Jurkat, Clone E6-1 (cell line): ENCODE measurements at regions not wholly inside any gene's neighbourhood (a gene's known extent, or its start where the extent isn't known, plus 50 kb on each side); places are given as distances from the start of the nearest gene placed in this dataset.

ENCODE experiments used
- DNase-seq: peaks from one replicate; pipeline ENCODE4 v3.0.0-alpha.2; 2011; ENCODE audit warnings: low read depth, low spot score
- H3K4me3 ChIP-seq: 2 replicates; pipeline ENCODE4 v1.5.1; 2011; ENCODE audit warnings: mild to moderate bottlenecking, low read length, control low read depth, moderate library complexity

GRCh38 chr14:85296456-85297210 lies 233.3 kb upstream of the FLRT2 start:
- DNase-seq, result no peak

GRCh38 chr14:85300107-85300506 lies 229.8 kb upstream of the FLRT2 start:
- DNase-seq, result no peak
- H3K4me3 ChIP-seq, result no peak overlapping the region

More at GRCh38 chr14:85296456-85297210, 233.3 kb upstream of the FLRT2 start:
- H3K4me3 ChIP-seq, result no peak overlapping the region

GRCh38 chr14:85301506-85301905 lies 228.4 kb upstream of the FLRT2 start:
- DNase-seq, result no peak
- no peak overlapping the region for H3K4me3 ChIP-seq

- DNase-seq, result no peak
- H3K4me3 ChIP-seq, result no peak overlapping the region
Measured at GRCh38 chr14:85306024-85306423, 223.9 kb upstream of the FLRT2 start.

- DNase-seq, result no peak
- H3K4me3 ChIP-seq, result no peak overlapping the region
Measured at GRCh38 chr14:85308531-85309300, 221.2 kb upstream of the FLRT2 start.

- no peak for DNase-seq
Measured at GRCh38 chr14:85310491-85311272, 219.3 kb upstream of the FLRT2 start.

GRCh38 chr14:85313560-85314207 lies 216.3 kb upstream of the FLRT2 start:
- no peak for DNase-seq

More at GRCh38 chr14:85310491-85311272, 219.3 kb upstream of the FLRT2 start:
- no peak overlapping the region for H3K4me3 ChIP-seq

GRCh38 chr14:85315290-85315689 lies 214.7 kb upstream of the FLRT2 start:
- H3K4me3 ChIP-seq, result no peak overlapping the region
- no peak for DNase-seq

More at GRCh38 chr14:85313560-85314207, 216.3 kb upstream of the FLRT2 start:
- no peak overlapping the region for H3K4me3 ChIP-seq

GRCh38 chr14:85315733-85316290 lies 214.1 kb upstream of the FLRT2 start:
- no peak for DNase-seq
- H3K4me3 ChIP-seq, result no peak overlapping the region

- DNase-seq, result no peak
- H3K4me3 ChIP-seq, result no peak overlapping the region
Measured at GRCh38 chr14:85316701-85317410, 213.1 kb upstream of the FLRT2 start.

GRCh38 chr14:85317491-85318021 lies 212.4 kb upstream of the FLRT2 start:
- DNase-seq, result no peak
- H3K4me3 ChIP-seq, result no peak overlapping the region

- no peak overlapping the region for H3K4me3 ChIP-seq
- no peak for DNase-seq
Measured at GRCh38 chr14:85319101-85319500, 210.8 kb upstream of the FLRT2 start.

- no peak overlapping the region for H3K4me3 ChIP-seq
- DNase-seq, result no peak
Measured at GRCh38 chr14:85319998-85320630, 209.8 kb upstream of the FLRT2 start.

- no peak overlapping the region for H3K4me3 ChIP-seq
- DNase-seq, result no peak
Measured at GRCh38 chr14:85325134-85326017, 204.6 kb upstream of the FLRT2 start.

- DNase-seq, result no peak
- H3K4me3 ChIP-seq, result no peak overlapping the region
Measured at GRCh38 chr14:85332401-85332800, 197.5 kb upstream of the FLRT2 start.

- no peak for DNase-seq
- no peak overlapping the region for H3K4me3 ChIP-seq
Measured at GRCh38 chr14:85333313-85333712, 196.6 kb upstream of the FLRT2 start.

GRCh38 chr14:85333841-85334240 lies 196.1 kb upstream of the FLRT2 start:
- DNase-seq, result no peak
- no peak overlapping the region for H3K4me3 ChIP-seq
